GM12891 (cell line): ENCODE measurements at regions not wholly inside any gene's neighbourhood (a gene's known extent, or its start where the extent isn't known, plus 50 kb on each side); places are given as distances from the start of the nearest gene placed in this dataset.

Experiments used
- POLR2A ChIP-seq: IDR thresholded peaks from 2 replicates; pipeline ENCODE4 v1.6.1; 2011; ENCODE audit warnings: low read depth, low read length, control low read depth
- POLR2AphosphoS5 ChIP-seq: IDR thresholded peaks from 2 replicates; pipeline ENCODE4 v1.6.1; 2011; ENCODE audit warnings: low read depth, low read length, control low read depth
- SPI1 ChIP-seq: IDR thresholded peaks from 2 replicates; pipeline ENCODE4 v1.6.1; 2011; ENCODE audit warnings: low read depth, low read length, control low read depth
- TAF1 ChIP-seq: IDR thresholded peaks from 2 replicates; pipeline ENCODE4 v1.6.1; 2011; ENCODE audit warnings: low read depth, low read length, control low read depth

DNA sequence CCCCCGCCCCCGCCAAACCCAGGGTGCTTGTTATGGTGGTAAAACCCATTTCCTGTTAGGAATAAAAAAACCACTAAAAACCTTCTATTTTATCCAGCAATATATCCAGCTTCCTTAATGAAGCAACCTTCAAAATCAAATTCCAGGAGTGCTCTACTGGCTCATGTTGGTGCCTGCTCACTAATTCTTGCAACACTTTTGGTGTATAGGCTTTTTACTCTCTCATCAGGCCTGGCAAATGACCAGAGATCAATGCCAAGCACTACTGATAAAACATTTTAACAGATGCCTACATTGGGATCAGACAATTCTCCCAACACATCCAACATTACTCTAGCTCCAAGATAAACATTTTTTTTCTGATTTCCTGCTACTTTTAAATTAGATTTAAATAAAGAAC lies 312.4 kb downstream of the KCNJ3 start:
- TF ChIP-seq POLR2AphosphoS5 (no peak), SPI1 (no peak), POLR2A (no peak), TAF1 (no peak)
